Body of pancreas (tissue), 4 donors: ENCODE measurements at regions not wholly inside any gene's neighbourhood (a gene's known extent, or its start where the extent isn't known, plus 50 kb on each side); places are given as distances from the start of the nearest gene placed in this dataset.

Source experiments
- CTCF ChIP-seq, 7 experiments: fragments of 450-650 bp in 4 of 7; fragments of 200-600 bp in 3 of 7; sonication (generic) in 3 of 7; IDR thresholded peaks; one replicate each; pipeline ENCODE4 v1.5.1; 2016 to 2019; ENCODE audit warnings: antibody characterized with exemption in 7 of 7
- POLR2A ChIP-seq, 3 donors: fragments of 450-650 bp; IDR thresholded peaks; one replicate each; pipeline ENCODE4 v1.6.1; 2016; ENCODE audit warnings: antibody characterized with exemption in 3 of 3, mild to moderate bottlenecking in 2 of 3

- no peak for TF ChIP-seq POLR2A (IDR thresholded peaks at IDR 0.05)
- no peak for TF ChIP-seq CTCF (IDR thresholded peaks at IDR 0.05)
Measured at GRCh38 chr4:102451266-102451665, 49.9 kb upstream of the NFKB1 start.
